MCF 10A (cell line): ENCODE measurements at regions not wholly inside any gene's neighbourhood (a gene's known extent, or its start where the extent isn't known, plus 50 kb on each side); places are given as distances from the start of the nearest gene placed in this dataset.

Experiments
- BruUV-seq: library from RNA; stranded (reverse); fragments of 400-500 nt; replicated peaks from 2 replicates; lab custom pipeline; 2021; lab: Mats Ljungman, UMichigan
- CTCF ChIA-PET: fragments of 300-600 bp; sonication (Branson Sonifier 250); formaldehyde crosslinking; extraction: SDS; loops from one replicate; lab custom pipeline; 2021; ENCODE audit warnings: antibody characterized with exemption, inconsistent platforms; lab: Yijun Ruan, JAX
- POLR2A ChIA-PET: fragments of 300-600, 350-650 bp; sonication (Branson Sonifier 250); formaldehyde crosslinking; extraction: SDS; loops from one replicate; lab custom pipeline; 2020; ENCODE audit warnings: antibody characterized with exemption, inconsistent platforms; lab: Yijun Ruan, JAX
- DNase-seq: peaks from one replicate; pipeline ENCODE4 v3.0.0-alpha.2; 2018; ENCODE audit not compliant: unreplicated experiment
- H3K27ac Mint-ChIP-seq: one replicate; pipeline ENCODE4 v1.8.0; 2022; ENCODE audit warnings: mild to moderate bottlenecking, low read depth, mixed read lengths; ENCODE audit not compliant: unreplicated experiment
- H3K27me3 Mint-ChIP-seq: one replicate; pipeline ENCODE4 v1.8.0; 2022; ENCODE audit warnings: mixed read lengths; ENCODE audit not compliant: insufficient read depth, unreplicated experiment
- H3K36me3 Mint-ChIP-seq: one replicate; pipeline ENCODE4 v1.8.0; 2022; ENCODE audit warnings: mild to moderate bottlenecking, moderate library complexity, mixed read lengths; ENCODE audit not compliant: insufficient read depth, unreplicated experiment
- H3K4me1 Mint-ChIP-seq: one replicate; pipeline ENCODE4 v1.8.0; 2022; ENCODE audit warnings: mixed read lengths; ENCODE audit not compliant: insufficient read depth, unreplicated experiment
- H3K4me3 Mint-ChIP-seq: one replicate; pipeline ENCODE4 v1.8.0; 2022; ENCODE audit warnings: mild to moderate bottlenecking, moderate library complexity, mixed read lengths; ENCODE audit not compliant: unreplicated experiment
- H3K9me3 Mint-ChIP-seq: one replicate; pipeline ENCODE4 v1.8.0; 2022; ENCODE audit warnings: mixed read lengths; ENCODE audit not compliant: unreplicated experiment
- CTCF ChIP-seq: fragments of 200-600 bp; IDR thresholded peaks from one replicate; pipeline ENCODE4 v1.8.0; 2022; ENCODE audit warnings: antibody characterized with exemption, mild to moderate bottlenecking; ENCODE audit not compliant: unreplicated experiment
- intact Hi-C: fragments of 100-400 bp; cut with micrococcal nuclease; formaldehyde crosslinking; loops from 2 replicates; pipeline ENCODE4 v1.14.1; 2022

GRCh38 chr14:80425686-80426085 lies 214.4 kb upstream of the DIO2 start:
- Mint-ChIP-seq H3K36me3 (no peaks in the 10 kb centered on the region), H3K9me3 (no peaks in the 10 kb centered on the region), H3K4me1 (peaks cover 5% of the 10 kb centered on the region), H3K27ac (peak overlapping the region; percentile 39), H3K4me3 (no peak overlapping the region), H3K27me3 (no peaks in the 10 kb centered on the region)
- BruUV-seq, result no TSS peak
- no peak for TF ChIP-seq CTCF
- CTCF ChIA-PET, result interaction anchor here (1.3 kb wide), 1 partner anchor 161 kb away, joined by 5 read pairs; no protein-coding TSS in a partner anchor
- POLR2A ChIA-PET, result no interaction called here
- intact Hi-C loops, result no loop called here
- DNase-seq, result peak; percentile 80

GRCh38 chr14:80419769-80420168 lies 208.5 kb upstream of the DIO2 start:
- H3K36me3 Mint-ChIP-seq, result no peaks in the 10 kb centered on the region
- no peak overlapping the region for H3K4me3 Mint-ChIP-seq
- no peaks in the 10 kb centered on the region for H3K27me3 Mint-ChIP-seq
- intact Hi-C loops, result no loop called here
- no peak overlapping the region for H3K27ac Mint-ChIP-seq
- ChIA-PET POLR2A (interaction anchor here (0.7 kb wide), 1 partner anchor 11 kb away, joined by 3 read pairs; no protein-coding TSS in a partner anchor), CTCF (no interaction called here)
- H3K4me1 Mint-ChIP-seq, result no peaks in the 10 kb centered on the region
- DNase-seq, result no peak
- no peak for TF ChIP-seq CTCF
- BruUV-seq, result no TSS peak
- no peaks in the 10 kb centered on the region for H3K9me3 Mint-ChIP-seq

- intact Hi-C loops, result no loop called here
- ChIA-PET CTCF (interaction anchor here (0.5 to 0.8 kb wide), 2 partner anchors 16 to 45 kb away, joined by 3 read pairs; no protein-coding TSS in a partner anchor), POLR2A (interaction anchor here (0.7 kb wide), 1 partner anchor 12 kb away, joined by 3 read pairs; no protein-coding TSS in a partner anchor)
- H3K4me1 Mint-ChIP-seq, result no peaks in the 10 kb centered on the region
- no peak overlapping the region for H3K4me3 Mint-ChIP-seq
- no peaks in the 10 kb centered on the region for H3K36me3 Mint-ChIP-seq
- no peaks in the 10 kb centered on the region for H3K9me3 Mint-ChIP-seq
- no TSS peak for BruUV-seq
- H3K27ac Mint-ChIP-seq, result no peak overlapping the region
- TF ChIP-seq CTCF, result no peak
- H3K27me3 Mint-ChIP-seq, result no peaks in the 10 kb centered on the region
- no peak for DNase-seq
Measured at GRCh38 chr14:80419345-80419744, 208.0 kb upstream of the DIO2 start.

GRCh38 chr14:80415636-80416035 lies 204.3 kb upstream of the DIO2 start:
- no peak for DNase-seq
- no peak overlapping the region for H3K4me3 Mint-ChIP-seq
- CTCF ChIA-PET, result no interaction called here
- no peak overlapping the region for H3K27ac Mint-ChIP-seq
- BruUV-seq, result no TSS peak
- POLR2A ChIA-PET, result no interaction called here
- intact Hi-C loops, result no loop called here
- H3K4me1 Mint-ChIP-seq, result no peaks in the 10 kb centered on the region
- H3K9me3 Mint-ChIP-seq, result no peaks in the 10 kb centered on the region
- no peak for TF ChIP-seq CTCF
- no peaks in the 10 kb centered on the region for H3K27me3 Mint-ChIP-seq
- no peaks in the 10 kb centered on the region for H3K36me3 Mint-ChIP-seq
